IMR-90 (cell line): ENCODE measurements at regions not wholly inside any gene's neighbourhood (a gene's known extent, or its start where the extent isn't known, plus 50 kb on each side); places are given as distances from the start of the nearest gene placed in this dataset.

Experiments used
- BHLHE40 ChIP-seq: fragments of 150-350 bp; IDR thresholded peaks from 2 replicates; pipeline ENCODE4 v1.6.1; 2016; ENCODE audit warnings: mild to moderate bottlenecking, low read depth, low read length
- CTCF ChIP-seq: conservative IDR thresholded peaks from 2 replicates; pipeline ENCODE4 v1.5.1; 2012; ENCODE audit warnings: mild to moderate bottlenecking, low read depth, low read length, improper control_type of control experiment
- ELK1 ChIP-seq: fragments of 150-350 bp; IDR thresholded peaks from 2 replicates; pipeline ENCODE4 v1.6.1; 2016; ENCODE audit warnings: low read depth, mild to moderate bottlenecking, low read length, moderate library complexity, borderline replicate concordance
- FOS ChIP-seq: fragments of 150-350 bp; IDR thresholded peaks from 2 replicates; pipeline ENCODE4 v1.6.1; 2016; ENCODE audit warnings: low read depth, low read length
- MAZ ChIP-seq: IDR thresholded peaks from 2 replicates; pipeline ENCODE4 v1.6.1; 2012; ENCODE audit warnings: low read depth, mild to moderate bottlenecking, low read length, improper control_type of control experiment, moderate library complexity, borderline replicate concordance
- NFE2L2 ChIP-seq: fragments of 150-350 bp; IDR thresholded peaks from 2 replicates; pipeline ENCODE4 v1.6.1; 2016; ENCODE audit warnings: low read depth, mild to moderate bottlenecking, low read length
- POLR2A ChIP-seq: IDR thresholded peaks from 2 replicates; pipeline ENCODE4 v1.6.1; 2012; ENCODE audit warnings: mild to moderate bottlenecking, low read depth, low read length
- RAD21 ChIP-seq: IDR thresholded peaks from 2 replicates; pipeline ENCODE4 v1.6.1; 2012; ENCODE audit warnings: low read length, improper control_type of control experiment
- RFX5 ChIP-seq: IDR thresholded peaks from 2 replicates; pipeline ENCODE4 v1.8.0; 2012; ENCODE audit warnings: low read depth, mild to moderate bottlenecking, low read length, moderate library complexity
- SMC3 ChIP-seq: fragments of 150-350 bp; IDR thresholded peaks from 2 replicates; pipeline ENCODE4 v1.6.1; 2016; ENCODE audit warnings: low read depth, mild to moderate bottlenecking, antibody characterized with exemption, low read length, moderate library complexity

GRCh38 chr5:82470185-82470994 is 192.2 kb upstream of the RPS23 start:
- TF ChIP-seq MAZ = no peak
- no peak for TF ChIP-seq CTCF
- TF ChIP-seq ELK1 = no peak
- no peak for TF ChIP-seq NFE2L2
- TF ChIP-seq POLR2A = no peak
- no peak for TF ChIP-seq BHLHE40
- no peak for TF ChIP-seq SMC3
- no peak for TF ChIP-seq RAD21
- TF ChIP-seq FOS = no peak
- TF ChIP-seq RFX5 = no peak
